ENCODE measurements at regions not wholly inside any gene's neighbourhood (a gene's known extent, or its start where the extent isn't known, plus 50 kb on each side); places are given as distances from the start of the nearest gene placed in this dataset.

- peaks cover 74% of the 10 kb centered on the region for H3K27me3 Mint-ChIP-seq
- no peak for DNase-seq
These were observed 50.4 kb upstream of the CTNNBL1 start for GRCh38 chr20:37643400-37643799.

GRCh38 chr20:37642246-37642645 lies 51.6 kb upstream of the CTNNBL1 start:
- Mint-ChIP-seq H3K27ac (no peak overlapping the region), H3K4me1 (ENCODE audit: low read depth) (peaks cover 4% of the 10 kb centered on the region), H3K27me3 (peaks cover 72% of the 10 kb centered on the region), H3K4me3 (no peak overlapping the region), H3K36me3 (ENCODE audit: low read depth) (no peaks in the 10 kb centered on the region), H3K9me3 (no peaks in the 10 kb centered on the region)
- no peak for DNase-seq

More at GRCh38 chr20:37643400-37643799, 50.4 kb upstream of the CTNNBL1 start:
- Mint-ChIP-seq H3K4me1 (ENCODE audit: low read depth) (peaks cover 4% of the 10 kb centered on the region), H3K36me3 (ENCODE audit: low read depth) (no peaks in the 10 kb centered on the region), H3K4me3 (no peak overlapping the region), H3K9me3 (no peaks in the 10 kb centered on the region), H3K27ac (no peak overlapping the region)

- DNase-seq = no peak
- no peaks in the 10 kb centered on the region for H3K36me3 Mint-ChIP-seq (ENCODE audit: low read depth)
- no peak overlapping the region for H3K27ac Mint-ChIP-seq
- peaks cover 75% of the 10 kb centered on the region for H3K27me3 Mint-ChIP-seq
- peaks cover 4% of the 10 kb centered on the region for H3K4me1 Mint-ChIP-seq (ENCODE audit: low read depth)
- H3K4me3 Mint-ChIP-seq = no peak overlapping the region
- H3K9me3 Mint-ChIP-seq = no peaks in the 10 kb centered on the region
These were observed 52.9 kb upstream of the CTNNBL1 start for GRCh38 chr20:37640600-37641561.

- no peak overlapping the region for H3K27ac Mint-ChIP-seq
- DNase-seq = no peak
- no peaks in the 10 kb centered on the region for H3K36me3 Mint-ChIP-seq (ENCODE audit: low read depth)
- no peak overlapping the region for H3K4me3 Mint-ChIP-seq
- H3K9me3 Mint-ChIP-seq = peaks cover 5% of the 10 kb centered on the region
- H3K27me3 Mint-ChIP-seq = peaks cover 67% of the 10 kb centered on the region
- H3K4me1 Mint-ChIP-seq (ENCODE audit: low read depth) = peaks cover 2% of the 10 kb centered on the region
These were observed 55.3 kb upstream of the CTNNBL1 start for GRCh38 chr20:37638527-37638926.

- DNase-seq = no peak
- Mint-ChIP-seq H3K36me3 (ENCODE audit: low read depth) (no peaks in the 10 kb centered on the region), H3K4me3 (no peak overlapping the region), H3K4me1 (ENCODE audit: low read depth) (no peaks in the 10 kb centered on the region), H3K27ac (no peak overlapping the region), H3K27me3 (peaks cover 68% of the 10 kb centered on the region), H3K9me3 (peaks cover 5% of the 10 kb centered on the region)
These were observed 56.9 kb upstream of the CTNNBL1 start for GRCh38 chr20:37636977-37637376.

GRCh38 chr20:37636212-37636975 lies 57.4 kb upstream of the CTNNBL1 start:
- no peaks in the 10 kb centered on the region for H3K36me3 Mint-ChIP-seq (ENCODE audit: low read depth)
- H3K27me3 Mint-ChIP-seq = peaks cover 68% of the 10 kb centered on the region
- no peak for DNase-seq
- H3K27ac Mint-ChIP-seq = no peak overlapping the region
- no peak overlapping the region for H3K4me3 Mint-ChIP-seq
- H3K9me3 Mint-ChIP-seq = peaks cover 5% of the 10 kb centered on the region
- no peaks in the 10 kb centered on the region for H3K4me1 Mint-ChIP-seq (ENCODE audit: low read depth)

- no peak overlapping the region for H3K4me3 Mint-ChIP-seq
- no peak overlapping the region for H3K27ac Mint-ChIP-seq
- no peaks in the 10 kb centered on the region for H3K36me3 Mint-ChIP-seq (ENCODE audit: low read depth)
- H3K4me1 Mint-ChIP-seq (ENCODE audit: low read depth) = no peaks in the 10 kb centered on the region
- DNase-seq = no peak
- H3K9me3 Mint-ChIP-seq = peaks cover 5% of the 10 kb centered on the region
- peaks cover 76% of the 10 kb centered on the region for H3K27me3 Mint-ChIP-seq
These were observed 62.8 kb upstream of the CTNNBL1 start for GRCh38 chr20:37630993-37631392.

GRCh38 chr20:37630166-37630565 lies 63.7 kb upstream of the CTNNBL1 start:
- Mint-ChIP-seq H3K36me3 (ENCODE audit: low read depth) (no peaks in the 10 kb centered on the region), H3K4me1 (ENCODE audit: low read depth) (no peaks in the 10 kb centered on the region), H3K27ac (no peak overlapping the region), H3K9me3 (no peaks in the 10 kb centered on the region), H3K4me3 (no peak overlapping the region), H3K27me3 (peaks cover 76% of the 10 kb centered on the region)
- DNase-seq = no peak

GRCh38 chr20:37627767-37628130 lies 66.1 kb upstream of the CTNNBL1 start:
- Mint-ChIP-seq H3K36me3 (ENCODE audit: low read depth) (no peaks in the 10 kb centered on the region), H3K27me3 (peaks cover 71% of the 10 kb centered on the region), H3K9me3 (no peaks in the 10 kb centered on the region), H3K27ac (no peak overlapping the region), H3K4me3 (no peak overlapping the region), H3K4me1 (ENCODE audit: low read depth) (no peaks in the 10 kb centered on the region)
- DNase-seq = no peak

- DNase-seq = peak; percentile 36
- H3K4me1 Mint-ChIP-seq (ENCODE audit: low read depth) = no peaks in the 10 kb centered on the region
- H3K27me3 Mint-ChIP-seq = peaks cover 70% of the 10 kb centered on the region
- H3K4me3 Mint-ChIP-seq = no peak overlapping the region
- no peak overlapping the region for H3K27ac Mint-ChIP-seq
- H3K36me3 Mint-ChIP-seq (ENCODE audit: low read depth) = no peaks in the 10 kb centered on the region
- H3K9me3 Mint-ChIP-seq = no peaks in the 10 kb centered on the region
These were observed 66.6 kb upstream of the CTNNBL1 start for GRCh38 chr20:37627060-37627766.

- no peak overlapping the region for H3K4me3 Mint-ChIP-seq
- no peak for DNase-seq
- peaks cover 70% of the 10 kb centered on the region for H3K27me3 Mint-ChIP-seq
- no peaks in the 10 kb centered on the region for H3K4me1 Mint-ChIP-seq (ENCODE audit: low read depth)
- H3K27ac Mint-ChIP-seq = no peak overlapping the region
- no peaks in the 10 kb centered on the region for H3K36me3 Mint-ChIP-seq (ENCODE audit: low read depth)
- no peaks in the 10 kb centered on the region for H3K9me3 Mint-ChIP-seq
These were observed 68.9 kb upstream of the CTNNBL1 start for GRCh38 chr20:37624963-37625362.

GRCh38 chr20:37622728-37623127 lies 71.1 kb upstream of the CTNNBL1 start:
- Mint-ChIP-seq H3K27me3 (peaks cover 63% of the 10 kb centered on the region), H3K36me3 (ENCODE audit: low read depth) (no peaks in the 10 kb centered on the region)
- DNase-seq = no peak

GRCh38 chr20:37619496-37619895 lies 74.3 kb upstream of the CTNNBL1 start:
- no peak for DNase-seq
- Mint-ChIP-seq H3K27me3 (peaks cover 55% of the 10 kb centered on the region), H3K27ac (no peak overlapping the region), H3K4me3 (no peak overlapping the region), H3K9me3 (no peaks in the 10 kb centered on the region), H3K36me3 (ENCODE audit: low read depth) (no peaks in the 10 kb centered on the region), H3K4me1 (ENCODE audit: low read depth) (no peaks in the 10 kb centered on the region)

More at GRCh38 chr20:37622728-37623127, 71.1 kb upstream of the CTNNBL1 start:
- no peak overlapping the region for H3K27ac Mint-ChIP-seq
- no peaks in the 10 kb centered on the region for H3K9me3 Mint-ChIP-seq
- no peaks in the 10 kb centered on the region for H3K4me1 Mint-ChIP-seq (ENCODE audit: low read depth)
- H3K4me3 Mint-ChIP-seq = no peak overlapping the region

GRCh38 chr20:37616110-37616425 lies 77.8 kb upstream of the CTNNBL1 start:
- Mint-ChIP-seq H3K27me3 (peaks cover 39% of the 10 kb centered on the region), H3K4me1 (ENCODE audit: low read depth) (no peaks in the 10 kb centered on the region), H3K36me3 (ENCODE audit: low read depth) (no peaks in the 10 kb centered on the region), H3K9me3 (no peaks in the 10 kb centered on the region), H3K4me3 (no peak overlapping the region), H3K27ac (no peak overlapping the region)
- no peak for DNase-seq

Data from activated T-cell treated with anti-CD3 and anti-CD28 coated beads, Interleukin-2, amount 50 U/mL, for 24 hours (primary cell).